ENCODE measurements at regions not wholly inside any gene's neighbourhood (a gene's known extent, or its start where the extent isn't known, plus 50 kb on each side); places are given as distances from the start of the nearest gene placed in this dataset.

GRCh38 chr6:108755257-108756240, 92.7 kb upstream of the ARMC2 start:
- TF ChIP-seq CTCF (IDR thresholded peaks at IDR 0.05): no peak

GRCh38 chr6:108757357-108757756, 90.9 kb upstream of the ARMC2 start:
- no peak for TF ChIP-seq CTCF (IDR thresholded peaks at IDR 0.05)

GRCh38 chr6:108758884-108759283, 89.3 kb upstream of the ARMC2 start:
- no peak for TF ChIP-seq CTCF (IDR thresholded peaks at IDR 0.05)

GRCh38 chr6:108760126-108761050, 87.8 kb upstream of the ARMC2 start:
- no peak for TF ChIP-seq CTCF (IDR thresholded peaks at IDR 0.05)

GRCh38 chr6:108762394-108762793, 85.8 kb upstream of the ARMC2 start:
- no peak for TF ChIP-seq CTCF (IDR thresholded peaks at IDR 0.05)

- no peak for TF ChIP-seq CTCF (IDR thresholded peaks at IDR 0.05)
These were observed 84.2 kb upstream of the ARMC2 start for GRCh38 chr6:108763931-108764579.

- no peak for TF ChIP-seq CTCF (IDR thresholded peaks at IDR 0.05)
These were observed 83.7 kb upstream of the ARMC2 start for GRCh38 chr6:108764580-108764950.
